ENCODE measurements at regions not wholly inside any gene's neighbourhood (a gene's known extent, or its start where the extent isn't known, plus 50 kb on each side); places are given as distances from the start of the nearest gene placed in this dataset.

DNA sequence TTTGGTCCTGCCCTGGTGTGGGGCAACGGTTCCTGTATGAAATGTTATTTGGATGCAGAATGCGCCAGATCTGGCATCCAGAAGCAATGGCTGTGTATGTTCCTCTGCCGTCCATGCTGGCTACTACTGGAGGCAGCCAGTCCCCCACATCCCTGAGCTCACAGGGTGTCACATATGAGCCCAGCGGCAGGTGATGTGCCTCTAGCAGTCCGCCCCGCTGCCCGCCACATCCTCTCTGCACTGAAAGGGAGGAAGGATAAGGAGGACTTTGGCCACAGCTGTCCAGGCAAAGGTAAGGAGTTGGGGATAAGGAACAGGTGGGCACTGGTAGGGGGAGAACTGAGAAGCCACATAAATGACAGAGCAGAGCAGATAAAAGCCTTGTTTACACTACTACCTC, 305.3 kb upstream of the DAB1 start:
- TF ChIP-seq EZH2 (IDR thresholded peaks at IDR 0.05; ENCODE audit: insufficient read depth, poor library complexity, severe bottlenecking) (no peak), EZH2phosphoT487 (IDR thresholded peaks at IDR 0.05; ENCODE audit: insufficient read depth, low read depth) (no peak)
